ENCODE measurements at regions not wholly inside any gene's neighbourhood (a gene's known extent, or its start where the extent isn't known, plus 50 kb on each side); places are given as distances from the start of the nearest gene placed in this dataset.

DNA sequence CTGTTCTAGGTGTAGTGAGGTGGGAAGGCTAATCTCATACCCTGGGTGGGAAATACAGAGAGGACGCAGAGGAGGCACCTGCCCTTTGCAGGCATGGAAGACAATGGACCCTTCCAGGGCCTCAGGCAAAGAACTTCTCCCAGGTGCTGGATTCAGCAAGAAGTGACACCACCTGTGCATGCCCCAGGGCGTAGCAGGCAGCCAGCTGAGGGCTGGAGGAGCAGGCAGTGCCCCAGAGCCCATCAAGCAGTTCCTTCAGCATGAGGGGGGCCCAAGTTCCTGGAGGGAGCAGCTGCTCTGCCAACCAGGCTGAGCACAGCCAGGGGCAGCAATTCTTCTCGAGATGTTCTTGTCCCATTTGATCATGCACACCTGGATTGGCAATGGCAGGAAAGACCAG lies 170.3 kb upstream of the PDE10A start:
- Histone ChIP-seq H3K4me3 (replicated peaks in 1 of 3; ENCODE audit: low read depth in 2 of 3, low read length in 3 of 3) (no peak overlapping the region), H4K20me1 (ENCODE audit: insufficient read depth, low read length) (no peaks in the 10 kb centered on the region), H3K27me3 (ENCODE audit: control insufficient read depth in 2 of 2, insufficient read depth in 2 of 2, low read length in 2 of 2) (peaks cover 0 to 8% of the 10 kb centered on the region in 2 donors), H3K4me1 (ENCODE audit: control insufficient read depth in 1 of 2, insufficient read depth in 2 of 2, low read length in 2 of 2) (no peaks in the 10 kb centered on the region), H2AFZ (ENCODE audit: insufficient read depth, low read depth, low read length, poor library complexity, severe bottlenecking) (no peak overlapping the region), H3K9ac (ENCODE audit: insufficient read depth, low read length, poor library complexity, severe bottlenecking) (no peak overlapping the region), H3K36me3 (replicated peaks in 1 of 2; ENCODE audit: control insufficient read depth in 1 of 2, insufficient read depth in 2 of 2, low read length in 2 of 2) (no peaks in the 10 kb centered on the region), H3K4me2 (replicated peaks; ENCODE audit: extremely low read depth, low read length, poor library complexity, severe bottlenecking) (no peak overlapping the region), H3K9me3 (replicated peaks in 1 of 2; ENCODE audit: control insufficient read depth in 1 of 2, insufficient read depth in 1 of 2, low read length in 2 of 2) (no peaks in the 10 kb centered on the region), H3K27ac (ENCODE audit: low read depth in 1 of 2, low read length in 2 of 2) (no peak overlapping the region), H3K79me2 (ENCODE audit: insufficient read depth, low read length) (no peaks in the 10 kb centered on the region)
- H3K27me3 Mint-ChIP-seq (ENCODE audit: low read depth in 3 of 3), result peaks cover 5 to 30% (median 12%) of the 10 kb centered on the region in 3 donors
- peaks cover 0 to 4% (median 0%) of the 10 kb centered on the region in 7 donors for H3K9me3 Mint-ChIP-seq
- no peaks in the 10 kb centered on the region for H3K36me3 Mint-ChIP-seq
- H3K27ac Mint-ChIP-seq, result no peak overlapping the region
- 72% methylated on average over 3 of the region's 3 CpGs for WGBS (ENCODE audit: insufficient coverage)
- no peak for DNase-seq
- peak overlapping the region in 1 of 2 donors; percentile 37 for H3K4me3 Mint-ChIP-seq
- intact Hi-C loops (cut with micrococcal nuclease), result no loop called here
- H3K4me1 Mint-ChIP-seq, result no peaks in the 10 kb centered on the region
- TF ChIP-seq, protein P1, sequence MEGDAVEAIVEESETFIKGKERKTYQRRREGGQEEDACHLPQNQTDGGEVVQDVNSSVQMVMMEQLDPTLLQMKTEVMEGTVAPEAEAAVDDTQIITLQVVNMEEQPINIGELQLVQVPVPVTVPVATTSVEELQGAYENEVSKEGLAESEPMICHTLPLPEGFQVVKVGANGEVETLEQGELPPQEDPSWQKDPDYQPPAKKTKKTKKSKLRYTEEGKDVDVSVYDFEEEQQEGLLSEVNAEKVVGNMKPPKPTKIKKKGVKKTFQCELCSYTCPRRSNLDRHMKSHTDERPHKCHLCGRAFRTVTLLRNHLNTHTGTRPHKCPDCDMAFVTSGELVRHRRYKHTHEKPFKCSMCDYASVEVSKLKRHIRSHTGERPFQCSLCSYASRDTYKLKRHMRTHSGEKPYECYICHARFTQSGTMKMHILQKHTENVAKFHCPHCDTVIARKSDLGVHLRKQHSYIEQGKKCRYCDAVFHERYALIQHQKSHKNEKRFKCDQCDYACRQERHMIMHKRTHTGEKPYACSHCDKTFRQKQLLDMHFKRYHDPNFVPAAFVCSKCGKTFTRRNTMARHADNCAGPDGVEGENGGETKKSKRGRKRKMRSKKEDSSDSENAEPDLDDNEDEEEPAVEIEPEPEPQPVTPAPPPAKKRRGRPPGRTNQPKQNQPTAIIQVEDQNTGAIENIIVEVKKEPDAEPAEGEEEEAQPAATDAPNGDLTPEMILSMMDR (IDR thresholded peaks at IDR 0.05), result no peak

DNA sequence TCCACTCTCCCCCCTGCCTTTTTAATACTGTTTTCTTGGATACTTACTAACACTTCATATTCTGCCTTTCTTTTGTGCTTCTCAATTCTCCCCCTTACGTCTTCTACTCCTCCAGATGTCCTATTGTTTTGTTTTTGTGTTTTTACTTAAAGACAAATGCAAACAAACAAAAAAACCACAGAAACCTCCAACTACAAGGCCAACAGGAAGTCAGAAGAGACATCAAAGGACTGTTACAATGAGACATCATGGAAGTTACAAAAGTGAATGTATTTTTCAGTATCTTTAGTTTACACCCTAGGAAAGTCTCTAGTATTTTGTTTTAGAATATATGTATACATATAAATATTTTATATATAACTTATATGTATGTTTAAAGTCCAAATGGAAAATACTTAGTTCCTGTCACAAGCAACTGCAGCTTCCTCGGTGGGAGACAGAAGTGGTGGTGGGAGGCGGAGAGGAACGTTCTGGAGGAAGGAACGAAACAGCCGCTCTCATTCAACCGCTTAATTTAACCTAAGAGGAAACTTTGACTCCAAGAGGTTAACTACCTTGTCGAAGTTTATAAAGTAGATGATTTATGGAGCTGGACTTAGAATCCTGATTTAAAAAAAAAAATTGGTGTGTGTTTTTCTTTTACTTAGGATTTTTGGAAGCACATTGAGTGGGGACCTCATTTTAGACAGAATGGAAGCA lies 168.9 kb upstream of the PDE10A start:
- Histone ChIP-seq H3K4me1 (ENCODE audit: control insufficient read depth in 1 of 2, insufficient read depth in 2 of 2, low read length in 2 of 2) (no peaks in the 10 kb centered on the region), H3K9me3 (replicated peaks in 1 of 2; ENCODE audit: control insufficient read depth in 1 of 2, insufficient read depth in 1 of 2, low read length in 2 of 2) (no peaks in the 10 kb centered on the region), H3K36me3 (replicated peaks in 1 of 2; ENCODE audit: control insufficient read depth in 1 of 2, insufficient read depth in 2 of 2, low read length in 2 of 2) (no peaks in the 10 kb centered on the region), H3K79me2 (ENCODE audit: insufficient read depth, low read length) (no peaks in the 10 kb centered on the region), H3K4me3 (replicated peaks in 1 of 3; ENCODE audit: low read depth in 2 of 3, low read length in 3 of 3) (no peak overlapping the region), H3K4me2 (replicated peaks; ENCODE audit: extremely low read depth, low read length, poor library complexity, severe bottlenecking) (no peak overlapping the region), H2AFZ (ENCODE audit: insufficient read depth, low read depth, low read length, poor library complexity, severe bottlenecking) (no peak overlapping the region), H3K27me3 (ENCODE audit: control insufficient read depth in 2 of 2, insufficient read depth in 2 of 2, low read length in 2 of 2) (peaks cover 0 to 8% of the 10 kb centered on the region in 2 donors), H3K27ac (ENCODE audit: low read depth in 1 of 2, low read length in 2 of 2) (no peak overlapping the region), H4K20me1 (ENCODE audit: insufficient read depth, low read length) (no peaks in the 10 kb centered on the region), H3K9ac (ENCODE audit: insufficient read depth, low read length, poor library complexity, severe bottlenecking) (no peak overlapping the region)
- Mint-ChIP-seq H3K36me3 (no peaks in the 10 kb centered on the region), H3K4me1 (no peaks in the 10 kb centered on the region), H3K9me3 (peaks cover 0 to 4% (median 0%) of the 10 kb centered on the region in 7 donors), H3K27me3 (ENCODE audit: low read depth in 3 of 3) (peaks cover 2 to 25% (median 13%) of the 10 kb centered on the region in 3 donors), H3K4me3 (peak overlapping the region in 1 of 2 donors; percentile 11), H3K27ac (no peak overlapping the region)
- DNase-seq, result no peak
- intact Hi-C loops (cut with micrococcal nuclease), result no loop called here
- TF ChIP-seq, protein P1 (IDR thresholded peaks at IDR 0.05), result no peak
- WGBS (ENCODE audit: insufficient coverage), result 0% methylated on average over 1 of the region's 8 CpGs
